GM12878 (cell line): ENCODE measurements at regions not wholly inside any gene's neighbourhood (a gene's known extent, or its start where the extent isn't known, plus 50 kb on each side); places are given as distances from the start of the nearest gene placed in this dataset.

ENCODE experiments used
- ATAC-seq: fragments of 200-7000 bp; cut with Tn5 transposase; 3 replicates; pipeline ENCODE4 v1.9.1; 2020; ENCODE audit warnings: mild to moderate bottlenecking, moderate library complexity
- BruUV-seq: library from RNA; stranded (reverse); fragments of 400-500 nt; replicated peaks from 2 replicates; lab custom pipeline; 2021; lab: Mats Ljungman, UMichigan
- CTCF ChIA-PET: fragments of 300-600 bp; sonication (Branson Sonifier 250); formaldehyde crosslinking; extraction: SDS; loops from one replicate; lab custom pipeline; 2021; ENCODE audit warnings: inconsistent platforms; lab: Yijun Ruan, JAX
- POLR2A ChIA-PET: fragments of 350-600 bp; formaldehyde crosslinking; extraction: SDS; loops from one replicate; lab custom pipeline; 2021; ENCODE audit warnings: inconsistent platforms; lab: Charles Lee
- RAD21 ChIA-PET: fragments of 300-600 bp; sonication (Branson Sonifier 250); formaldehyde crosslinking; loops from one replicate; lab custom pipeline; 2023; ENCODE audit warnings: antibody characterized with exemption; ENCODE audit not compliant: unreplicated experiment; lab: Charles Lee
- SMC1A ChIA-PET: fragments of 300-600 bp; sonication (Branson Sonifier 250); formaldehyde crosslinking; loops from one replicate; lab custom pipeline; 2023; ENCODE audit not compliant: unreplicated experiment, uncharacterized antibody; lab: Charles Lee
- DNase-seq: peaks from one replicate; pipeline ENCODE4 v3.0.0-alpha.2; 2011; ENCODE audit warnings: low read depth, low spot score
- FAIRE-seq: peaks from 3 replicates; lab custom pipeline; 2011; peaks lifted over from hg19 to GRCh38; lab: Jason Lieb, UNC
- H2AFZ ChIP-seq: 2 replicates; pipeline ENCODE4 v1.6.0; 2011; ENCODE audit warnings: low read depth, low read length, control low read depth; ENCODE audit not compliant: control insufficient read depth
- H3K27ac ChIP-seq: 2 replicates; pipeline ENCODE4 v1.5.1; 2011; ENCODE audit warnings: control low read depth; ENCODE audit not compliant: control insufficient read depth, insufficient read depth
- H3K27me3 ChIP-seq, 2 experiments: replicated peaks in 1 of 2; 2 replicates each; pipeline versions ENCODE4 v1.6.0 to v1.6.1; 2011; ENCODE audit warnings: low read length in 1 of 2; ENCODE audit not compliant: control insufficient read depth in 2 of 2, insufficient read depth in 2 of 2
- H3K36me3 ChIP-seq, 2 experiments: 2 replicates each; pipeline ENCODE4 v1.5.1; 2011; ENCODE audit warnings: low read length in 1 of 2; ENCODE audit not compliant: control insufficient read depth in 2 of 2, insufficient read depth in 2 of 2
- H3K4me1 ChIP-seq: 2 replicates; pipeline ENCODE4 v1.6.1; 2011; ENCODE audit warnings: mild to moderate bottlenecking, low read length, moderate library complexity, mixed read lengths; ENCODE audit not compliant: control insufficient read depth, insufficient read depth
- H3K4me2 ChIP-seq: 2 replicates; pipeline ENCODE4 v1.6.0; 2011; ENCODE audit warnings: control low read depth; ENCODE audit not compliant: control insufficient read depth, insufficient read depth
- H3K4me3 ChIP-seq: fragments of 200-600 bp; sonication (generic); 2 replicates; pipeline ENCODE4 v1.5.1; 2016
- H3K79me2 ChIP-seq: 2 replicates; pipeline ENCODE4 v1.6.0; 2011; ENCODE audit warnings: low read length; ENCODE audit not compliant: control insufficient read depth, insufficient read depth
- H3K9ac ChIP-seq: 2 replicates; pipeline ENCODE4 v1.8.0; 2011; ENCODE audit warnings: low read length, control low read depth, mixed read lengths; ENCODE audit not compliant: control insufficient read depth, insufficient read depth
- H3K9me3 ChIP-seq: replicated peaks from 3 replicates; pipeline ENCODE4 v1.5.1; 2011; ENCODE audit warnings: mild to moderate bottlenecking, low read length; ENCODE audit not compliant: control insufficient read depth, insufficient read depth
- H4K20me1 ChIP-seq: 2 replicates; pipeline ENCODE4 v1.6.0; 2011; ENCODE audit not compliant: control insufficient read depth, insufficient read depth
- ASH2L ChIP-seq: fragments of 300-600, 200-600 bp; sonication (generic); IDR thresholded peaks from 2 replicates; pipeline ENCODE4 v1.6.1; 2017; ENCODE audit warnings: low read depth, mild to moderate bottlenecking, borderline replicate concordance
- BCL11A ChIP-seq: IDR thresholded peaks from 2 replicates; pipeline ENCODE4 v1.6.1; 2011; ENCODE audit warnings: low read depth, low read length
- GATAD2B ChIP-seq: fragments of 450-650 bp; conservative IDR thresholded peaks from 2 replicates; pipeline ENCODE4 v1.6.1; 2017; ENCODE audit warnings: low read depth, mild to moderate bottlenecking, moderate library complexity
- JUND ChIP-seq: IDR thresholded peaks from 2 replicates; pipeline ENCODE4 v1.6.1; 2012; ENCODE audit warnings: low read depth, mild to moderate bottlenecking, low read length, improper control_type of control experiment, moderate library complexity
- KAT2A ChIP-seq: conservative IDR thresholded peaks from 2 replicates; pipeline ENCODE4 v1.6.1; 2011; ENCODE audit warnings: low read depth, low read length; ENCODE audit not compliant: control insufficient read depth
- KLF5 ChIP-seq: fragments of 450-650 bp; IDR thresholded peaks from 2 replicates; pipeline ENCODE4 v1.6.1; 2014; ENCODE audit warnings: mild to moderate bottlenecking; ENCODE audit not compliant: partially characterized antibody
- NFXL1 ChIP-seq: fragments of 450-650 bp; IDR thresholded peaks from 2 replicates; pipeline ENCODE4 v1.6.1; 2017; ENCODE audit warnings: antibody characterized with exemption, mild to moderate bottlenecking, borderline replicate concordance
- RBBP5 ChIP-seq: fragments of 200-600 bp; sonication (generic); conservative IDR thresholded peaks from 2 replicates; pipeline ENCODE4 v1.6.1; 2016
- RCOR1 ChIP-seq: conservative IDR thresholded peaks from 2 replicates; pipeline ENCODE4 v1.6.1; 2012; ENCODE audit warnings: low read depth, low read length, improper control_type of control experiment
- RELA ChIP-seq: fragments of 450-650 bp; IDR thresholded peaks from 2 replicates; pipeline ENCODE4 v1.8.0; 2014; ENCODE audit warnings: borderline replicate concordance; ENCODE audit not compliant: partially characterized antibody
- SREBF2 ChIP-seq: IDR thresholded peaks from 2 replicates; pipeline ENCODE4 v1.6.1; 2012; ENCODE audit warnings: mild to moderate bottlenecking, low read length
- SUPT20H ChIP-seq: IDR thresholded peaks from 2 replicates; pipeline ENCODE4 v1.6.1; 2011; ENCODE audit warnings: low read depth, mild to moderate bottlenecking, low read length, moderate library complexity, borderline replicate concordance; ENCODE audit not compliant: control insufficient read depth
- TCF12 ChIP-seq: IDR thresholded peaks from 2 replicates; pipeline ENCODE4 v1.6.1; 2011; ENCODE audit warnings: low read depth, mild to moderate bottlenecking, low read length
- ZSCAN29 ChIP-seq: fragments of 450-650 bp; IDR thresholded peaks from 2 replicates; pipeline ENCODE4 v1.6.1; 2017; ENCODE audit warnings: mild to moderate bottlenecking, moderate library complexity
- WGBS: methylation state at CpG from one replicate; pipeline ENCODE4 v1.1.6; 2016; ENCODE audit warnings: low lambda C conversion rate; ENCODE audit not compliant: insufficient replicate concordance, insufficient coverage; ENCODE audit errors: missing lambda C conversion rate; 5-methylcytosine and 5-hydroxymethylcytosine counted together
- in situ Hi-C: fragments of 300-500 bp; cut with MboI; formaldehyde crosslinking; loops from 9 replicates; pipeline ENCODE4 v1.14.3; 2018; ENCODE audit warnings: mixed read lengths
- intact Hi-C: fragments of 100-400 bp; cut with micrococcal nuclease; formaldehyde crosslinking; loops from one replicate; pipeline ENCODE4 v1.14.2; 2022; ENCODE audit not compliant: unreplicated experiment
- TF ChIP-seq, protein P1 (sequence below): IDR thresholded peaks from 2 replicates; pipeline ENCODE4 v1.6.1; 2011; ENCODE audit warnings: borderline replicate concordance, low read depth, mild to moderate bottlenecking, moderate library complexity, low read length; ENCODE audit not compliant: insufficient read depth, poor library complexity, severe bottlenecking
- TF ChIP-seq, protein P2 (sequence below): IDR thresholded peaks from 2 replicates; pipeline ENCODE4 v1.6.1; 2012; ENCODE audit warnings: low read depth, low read length, improper control_type of control experiment
- TF ChIP-seq, protein P3 (sequence below): fragments of 450-650 bp; IDR thresholded peaks from 2 replicates; pipeline ENCODE4 v1.6.1; 2016; ENCODE audit warnings: mild to moderate bottlenecking

- ATAC-seq (no peak), DNase-seq (no peak), FAIRE-seq (no peak)
- Histone ChIP-seq H3K9me3 (no peaks in the 10 kb centered on the region), H3K4me3 (no peak overlapping the region), H4K20me1 (no peaks in the 10 kb centered on the region), H3K36me3 (no peaks in the 10 kb centered on the region), H3K27ac (no peak overlapping the region), H3K4me2 (no peak overlapping the region), H3K9ac (no peak overlapping the region), H2AFZ (no peak overlapping the region), H3K79me2 (no peaks in the 10 kb centered on the region), H3K27me3 (no peaks in the 10 kb centered on the region), H3K4me1 (no peaks in the 10 kb centered on the region)
- BruUV-seq: no TSS peak
- in situ Hi-C loops (no loop called here), intact Hi-C loops (no loop called here)
- ChIA-PET POLR2A (no interaction called here), SMC1A (no interaction called here), CTCF (no interaction called here), RAD21 (no interaction called here)
- no peak for TF ChIP-seq SUPT20H
- TF ChIP-seq, protein P1, sequence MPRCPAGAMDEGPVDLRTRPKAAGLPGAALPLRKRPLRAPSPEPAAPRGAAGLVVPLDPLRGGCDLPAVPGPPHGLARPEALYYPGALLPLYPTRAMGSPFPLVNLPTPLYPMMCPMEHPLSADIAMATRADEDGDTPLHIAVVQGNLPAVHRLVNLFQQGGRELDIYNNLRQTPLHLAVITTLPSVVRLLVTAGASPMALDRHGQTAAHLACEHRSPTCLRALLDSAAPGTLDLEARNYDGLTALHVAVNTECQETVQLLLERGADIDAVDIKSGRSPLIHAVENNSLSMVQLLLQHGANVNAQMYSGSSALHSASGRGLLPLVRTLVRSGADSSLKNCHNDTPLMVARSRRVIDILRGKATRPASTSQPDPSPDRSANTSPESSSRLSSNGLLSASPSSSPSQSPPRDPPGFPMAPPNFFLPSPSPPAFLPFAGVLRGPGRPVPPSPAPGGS: no peak
- no peak for TF ChIP-seq JUND
- no peak for TF ChIP-seq GATAD2B
- TF ChIP-seq, protein P2, sequence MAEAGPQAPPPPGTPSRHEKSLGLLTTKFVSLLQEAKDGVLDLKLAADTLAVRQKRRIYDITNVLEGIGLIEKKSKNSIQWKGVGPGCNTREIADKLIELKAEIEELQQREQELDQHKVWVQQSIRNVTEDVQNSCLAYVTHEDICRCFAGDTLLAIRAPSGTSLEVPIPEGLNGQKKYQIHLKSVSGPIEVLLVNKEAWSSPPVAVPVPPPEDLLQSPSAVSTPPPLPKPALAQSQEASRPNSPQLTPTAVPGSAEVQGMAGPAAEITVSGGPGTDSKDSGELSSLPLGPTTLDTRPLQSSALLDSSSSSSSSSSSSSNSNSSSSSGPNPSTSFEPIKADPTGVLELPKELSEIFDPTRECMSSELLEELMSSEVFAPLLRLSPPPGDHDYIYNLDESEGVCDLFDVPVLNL: no peak
- TF ChIP-seq RELA: no peak
- no peak for TF ChIP-seq ZSCAN29
- no peak for TF ChIP-seq ASH2L
- no peak for TF ChIP-seq KLF5
- TF ChIP-seq SREBF2: no peak
- no peak for TF ChIP-seq BCL11A
- TF ChIP-seq, protein P3, sequence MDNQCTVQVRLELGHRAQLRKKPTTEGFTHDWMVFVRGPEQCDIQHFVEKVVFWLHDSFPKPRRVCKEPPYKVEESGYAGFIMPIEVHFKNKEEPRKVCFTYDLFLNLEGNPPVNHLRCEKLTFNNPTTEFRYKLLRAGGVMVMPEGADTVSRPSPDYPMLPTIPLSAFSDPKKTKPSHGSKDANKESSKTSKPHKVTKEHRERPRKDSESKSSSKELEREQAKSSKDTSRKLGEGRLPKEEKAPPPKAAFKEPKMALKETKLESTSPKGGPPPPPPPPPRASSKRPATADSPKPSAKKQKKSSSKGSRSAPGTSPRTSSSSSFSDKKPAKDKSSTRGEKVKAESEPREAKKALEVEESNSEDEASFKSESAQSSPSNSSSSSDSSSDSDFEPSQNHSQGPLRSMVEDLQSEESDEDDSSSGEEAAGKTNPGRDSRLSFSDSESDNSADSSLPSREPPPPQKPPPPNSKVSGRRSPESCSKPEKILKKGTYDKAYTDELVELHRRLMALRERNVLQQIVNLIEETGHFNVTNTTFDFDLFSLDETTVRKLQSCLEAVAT: no peak
- no peak for TF ChIP-seq KAT2A
- TF ChIP-seq NFXL1: no peak
- TF ChIP-seq TCF12: no peak
- TF ChIP-seq RBBP5: no peak
- no peak for TF ChIP-seq RCOR1
- WGBS: 43% methylated on average over 2 of the region's 2 CpGs
Observed at GRCh38 chr3:87426918-87427317, 150.5 kb upstream of the POU1F1 start.
